HL-60 (cell line): ENCODE measurements at regions not wholly inside any gene's neighbourhood (a gene's known extent, or its start where the extent isn't known, plus 50 kb on each side); places are given as distances from the start of the nearest gene placed in this dataset.

Experiments used
- DNase-seq, 2 experiments: peaks; one replicate each; pipeline ENCODE4 v3.0.0-alpha.2; 2010 to 2020; ENCODE audit warnings: low read depth in 1 of 2, low spot score in 1 of 2
- H3K27ac ChIP-seq: fragments of 250-450 bp; sonication (Bioruptor Pico); replicated peaks from 2 replicates; pipeline ENCODE4 v1.5.1; 2020; ENCODE audit warnings: mild to moderate bottlenecking, moderate library complexity
- H3K27me3 ChIP-seq: fragments of 250-450 bp; sonication (Bioruptor Pico); 2 replicates; pipeline ENCODE4 v1.5.1; 2021; ENCODE audit warnings: mild to moderate bottlenecking, moderate library complexity; ENCODE audit not compliant: insufficient read depth, poor library complexity, severe bottlenecking
- H3K4me3 ChIP-seq: replicated peaks from 2 replicates; pipeline ENCODE4 v1.5.1; 2011; ENCODE audit warnings: mild to moderate bottlenecking, control low read depth, low read length; ENCODE audit not compliant: insufficient read depth
- CTCF ChIP-seq: IDR thresholded peaks from one replicate; pipeline ENCODE4 v1.5.1; 2011; ENCODE audit warnings: low read length, control low read depth, inconsistent platforms; ENCODE audit not compliant: insufficient read depth
- GABPA ChIP-seq: IDR thresholded peaks from 2 replicates; pipeline ENCODE4 v1.6.1; 2012; ENCODE audit warnings: low read depth
- POLR2AphosphoS5 ChIP-seq: IDR thresholded peaks from 2 replicates; pipeline ENCODE4 v1.6.1; 2012; ENCODE audit warnings: low read depth
- REST ChIP-seq: IDR thresholded peaks from 2 replicates; pipeline ENCODE4 v1.6.1; 2012; ENCODE audit warnings: low read depth; ENCODE audit not compliant: insufficient replicate concordance
- SPI1 ChIP-seq: IDR thresholded peaks from 2 replicates; pipeline ENCODE4 v1.6.1; 2012; ENCODE audit warnings: low read depth, mild to moderate bottlenecking, borderline replicate concordance

- H3K27ac ChIP-seq: no peak overlapping the region
- no peak overlapping the region for H3K4me3 ChIP-seq
- H3K27me3 ChIP-seq: no peaks in the 10 kb centered on the region
- no peak for DNase-seq
- no peak for TF ChIP-seq SPI1
- TF ChIP-seq POLR2AphosphoS5: no peak
- no peak for TF ChIP-seq REST
- TF ChIP-seq GABPA: no peak
- no peak for TF ChIP-seq CTCF
These were observed 515.7 kb downstream of the FRK start for GRCh38 chr6:115544765-115545671.

- Histone ChIP-seq H3K27me3 (no peaks in the 10 kb centered on the region), H3K27ac (no peak overlapping the region), H3K4me3 (no peak overlapping the region)
- DNase-seq: no peak
- no peak for TF ChIP-seq CTCF
- no peak for TF ChIP-seq GABPA
- TF ChIP-seq REST: no peak
- no peak for TF ChIP-seq SPI1
- TF ChIP-seq POLR2AphosphoS5: no peak
These were observed 520.4 kb downstream of the FRK start for GRCh38 chr6:115540077-115540869.

GRCh38 chr6:115539531-115539930 is 521.2 kb downstream of the FRK start:
- TF ChIP-seq CTCF: no peak
- TF ChIP-seq REST: no peak
- no peak for TF ChIP-seq SPI1
- no peak for TF ChIP-seq POLR2AphosphoS5
- no peak for TF ChIP-seq GABPA
- no peaks in the 10 kb centered on the region for H3K27me3 ChIP-seq
- H3K27ac ChIP-seq: no peak overlapping the region
- DNase-seq: no peak
- no peak overlapping the region for H3K4me3 ChIP-seq
